ENCODE measurements at regions not wholly inside any gene's neighbourhood (a gene's known extent, or its start where the extent isn't known, plus 50 kb on each side); places are given as distances from the start of the nearest gene placed in this dataset.

DNA sequence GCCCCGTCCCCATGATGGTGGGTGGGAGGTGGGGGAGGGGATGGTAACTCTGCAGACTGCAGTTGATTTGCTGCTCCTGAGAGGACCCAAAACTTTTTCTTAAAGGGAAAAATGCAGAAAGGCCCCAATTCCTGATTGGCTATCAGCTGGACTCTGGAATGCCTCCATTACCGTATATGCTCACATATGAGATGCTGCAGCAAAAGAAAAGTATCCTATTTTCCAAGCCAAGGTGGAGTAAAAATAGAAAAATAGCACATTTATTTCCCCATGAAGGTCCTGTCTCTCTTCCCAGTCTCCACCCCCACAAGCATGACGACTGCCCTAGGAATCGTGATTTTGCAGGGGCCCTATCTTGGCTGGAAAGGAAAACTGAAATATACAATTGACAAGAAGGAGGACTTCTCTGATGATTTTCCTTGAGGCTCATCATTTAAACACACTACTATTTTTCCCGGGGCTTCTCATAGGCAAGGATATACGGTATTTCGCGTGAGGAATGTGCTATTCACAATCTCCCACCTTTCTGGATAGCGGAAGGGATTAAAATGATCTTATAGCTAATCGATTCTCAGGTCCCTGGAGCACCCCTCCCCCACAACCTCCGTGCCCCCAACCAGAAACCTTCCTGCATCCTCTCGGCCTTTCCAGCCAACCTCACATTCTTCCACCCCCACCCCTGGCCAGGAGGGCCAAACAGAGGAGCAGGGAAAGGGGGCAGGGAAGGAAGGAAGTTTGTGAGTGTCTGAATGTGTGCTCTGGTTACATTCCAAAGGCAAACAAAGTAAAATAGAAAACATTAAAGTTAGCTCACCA is 138.9 kb upstream of the CCND2 start:
- no peak for DNase-seq (ENCODE audit: low read depth)

DNA sequence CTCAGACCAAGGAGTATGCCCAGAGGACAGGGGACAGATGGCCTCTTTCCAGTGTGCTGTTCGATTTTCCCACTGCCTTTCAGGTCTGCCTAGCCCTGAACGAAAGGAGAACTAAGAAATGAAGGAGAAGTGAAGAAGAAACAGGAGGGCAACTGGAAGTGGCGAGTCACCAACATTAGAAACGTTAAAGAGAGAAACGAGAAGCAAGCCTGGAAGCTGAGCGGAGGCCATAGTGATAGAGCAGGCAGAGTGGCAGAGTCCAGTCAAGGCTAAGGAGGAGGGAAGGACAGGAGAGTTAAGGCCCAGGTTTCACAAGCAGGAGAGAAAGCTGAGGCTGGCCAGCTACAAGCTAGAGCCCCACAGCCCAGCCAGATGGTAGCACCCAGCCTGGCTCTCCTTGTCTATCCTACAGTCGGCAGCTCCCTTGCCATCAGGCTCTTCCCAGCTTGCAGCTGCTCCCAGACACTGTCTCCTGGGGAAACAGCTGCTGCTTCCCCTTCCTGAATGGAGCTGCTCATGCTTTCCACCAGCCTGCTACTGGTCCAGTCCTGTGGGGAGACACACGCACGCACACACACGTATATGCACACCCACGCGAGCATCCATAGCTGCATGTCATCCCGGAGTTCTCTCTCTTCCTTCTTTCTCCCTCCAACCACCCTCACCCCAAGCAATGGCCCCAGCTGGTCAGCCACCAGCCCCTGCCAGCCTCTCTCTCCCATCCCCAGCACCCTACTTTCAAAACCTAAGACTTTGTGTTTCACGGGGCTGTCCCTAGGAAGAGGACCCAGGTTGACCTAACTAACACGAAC is 139.7 kb upstream of the CCND2 start:
- DNase-seq (ENCODE audit: low read depth) = no peak

GRCh38 chr12:4133029-4133428 is 140.5 kb upstream of the CCND2 start:
- DNase-seq (ENCODE audit: low read depth) = no peak

- no peak for DNase-seq (ENCODE audit: low read depth)
Measured at GRCh38 chr12:4121506-4122020, 152.0 kb upstream of the CCND2 start.

GRCh38 chr12:4120316-4120917 is 153.1 kb upstream of the CCND2 start:
- DNase-seq (ENCODE audit: low read depth) = no peak

- DNase-seq (ENCODE audit: low read depth) = no peak
Measured at GRCh38 chr12:4119157-4119761, 154.3 kb upstream of the CCND2 start.

DNA sequence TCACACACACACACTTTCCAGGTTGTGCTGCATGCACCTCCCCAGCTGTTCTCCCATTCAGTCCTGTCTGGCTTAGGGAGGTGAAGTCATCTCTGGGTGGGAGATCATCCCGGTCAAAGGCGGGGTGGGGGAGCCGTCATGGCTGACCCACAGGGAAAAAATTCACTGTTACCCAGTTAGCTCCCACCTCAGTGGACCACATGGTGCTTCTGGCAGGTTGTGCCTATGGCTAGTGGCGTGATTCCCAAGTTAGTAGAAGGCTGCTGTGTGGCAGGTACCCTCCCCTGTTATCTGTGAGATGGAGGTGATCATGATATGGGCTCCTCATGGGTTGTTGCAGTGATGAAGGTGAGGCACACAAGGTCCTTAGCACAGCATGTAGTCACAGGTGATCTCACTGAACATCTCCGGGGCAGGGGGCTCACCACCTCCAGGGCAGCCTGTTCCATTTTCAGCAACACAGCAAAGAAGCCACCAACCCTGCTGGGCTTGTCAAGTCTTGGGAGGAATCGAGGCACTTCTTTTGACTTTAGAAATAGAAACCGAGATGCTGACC is 154.9 kb upstream of the CCND2 start:
- DNase-seq (ENCODE audit: low read depth) = no peak

DNA sequence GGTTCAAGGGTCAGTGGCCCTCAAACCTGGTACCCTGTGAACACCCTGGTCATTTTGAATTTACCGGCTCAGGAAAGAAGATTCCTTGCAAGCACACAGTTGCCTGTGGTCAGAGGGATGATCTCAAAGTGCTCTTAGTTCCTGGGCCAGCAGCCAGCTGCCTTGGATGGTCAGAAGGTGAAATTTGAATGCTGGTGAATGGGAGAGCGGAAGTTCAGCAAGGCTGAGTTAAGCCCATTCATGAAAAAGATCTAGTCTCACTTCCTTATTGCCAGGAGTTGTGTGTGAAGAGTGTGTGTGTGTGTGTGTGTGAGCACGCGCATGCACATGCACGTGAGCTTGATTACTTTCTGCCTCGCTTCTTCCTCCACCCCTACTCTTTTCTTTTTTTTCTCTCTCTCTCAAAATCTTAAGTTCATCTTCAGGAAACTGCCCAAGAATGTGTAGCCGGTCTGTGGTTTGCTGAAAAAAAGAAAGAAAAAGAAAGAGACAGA is 155.5 kb upstream of the CCND2 start:
- DNase-seq (ENCODE audit: low read depth) = no peak

DNA sequence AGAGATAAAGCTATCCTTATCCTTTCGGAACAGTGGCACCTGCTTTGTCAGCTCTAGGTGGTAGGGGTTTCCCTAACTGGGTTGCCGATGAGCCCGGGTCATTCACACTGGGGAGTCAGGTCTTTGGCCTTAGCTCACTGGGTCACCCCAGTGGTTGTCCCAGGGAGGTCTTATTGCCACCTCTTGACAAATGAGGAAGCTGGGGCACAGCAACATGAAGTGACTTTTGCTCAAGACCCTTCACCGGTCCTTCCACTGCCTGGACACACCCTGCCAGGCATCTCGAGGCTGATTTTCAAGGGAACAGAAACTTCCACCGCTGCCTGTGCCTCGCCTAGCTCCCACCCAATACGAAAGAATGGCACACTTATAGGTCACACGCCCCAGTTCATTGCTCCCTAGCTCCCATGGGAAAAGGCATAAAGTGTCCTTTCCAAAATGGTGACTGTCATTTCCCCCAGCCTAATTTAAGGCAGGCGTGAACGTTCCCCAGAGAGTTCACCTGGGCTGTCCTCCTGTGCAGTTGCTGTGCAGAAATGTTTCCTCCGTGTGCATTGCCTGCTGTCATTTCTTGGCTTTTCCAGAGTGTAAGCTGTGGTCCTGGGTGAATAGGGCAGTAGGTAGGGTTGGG is 156.1 kb upstream of the CCND2 start:
- DNase-seq (ENCODE audit: low read depth) = no peak

GRCh38 chr12:4116251-4117111 is 157.1 kb upstream of the CCND2 start:
- no peak for DNase-seq (ENCODE audit: low read depth)

- no peak for DNase-seq (ENCODE audit: low read depth)
Measured at GRCh38 chr12:4115570-4115969, 158.0 kb upstream of the CCND2 start.

DNA sequence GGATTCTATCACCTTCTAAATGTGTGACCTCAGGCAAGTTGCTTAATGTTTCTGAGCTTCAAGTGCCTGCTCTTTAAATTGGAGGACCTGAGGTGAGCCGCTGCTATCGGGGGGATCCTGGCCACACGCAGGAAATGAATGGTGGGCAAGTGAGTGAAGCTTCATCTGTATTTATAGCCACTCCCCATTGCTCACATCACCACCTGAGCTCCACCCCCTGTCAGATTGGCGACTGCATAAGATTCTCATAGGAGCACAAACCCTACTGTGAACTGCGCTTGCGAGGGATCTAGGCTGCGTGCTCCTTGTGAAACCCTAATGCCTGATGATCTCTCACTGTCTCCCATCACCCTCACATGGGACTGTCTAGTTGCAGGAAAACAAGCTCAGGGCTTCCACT is 158.6 kb upstream of the CCND2 start:
- no peak for DNase-seq (ENCODE audit: low read depth)

GRCh38 chr12:4112734-4113325 is 160.7 kb upstream of the CCND2 start:
- DNase-seq (ENCODE audit: low read depth) = no peak

DNA sequence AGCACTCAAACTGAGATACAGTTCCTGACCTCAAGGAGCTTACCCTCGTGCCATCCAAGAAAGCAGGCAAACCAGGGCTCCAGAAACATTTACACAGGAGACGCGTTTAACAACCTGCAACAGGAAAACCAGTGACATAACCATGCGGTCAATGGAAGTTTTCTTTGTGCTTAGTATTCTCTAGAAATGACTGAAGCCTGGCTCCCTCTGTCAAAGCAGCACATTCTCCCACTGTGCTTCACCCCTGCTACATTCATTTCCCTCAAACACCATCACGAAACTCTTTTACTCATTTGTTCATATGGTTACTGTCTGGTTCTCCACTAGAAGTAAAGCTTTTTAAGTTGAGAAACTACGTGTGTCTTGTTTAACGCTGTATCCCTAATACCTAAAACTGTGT is 161.3 kb upstream of the CCND2 start:
- DNase-seq (ENCODE audit: low read depth) = no peak

- no peak for DNase-seq (ENCODE audit: low read depth)
Measured at GRCh38 chr12:4111010-4111409, 162.6 kb upstream of the CCND2 start.

- no peak for DNase-seq (ENCODE audit: low read depth)
Measured at GRCh38 chr12:4109826-4110225, 163.7 kb upstream of the CCND2 start.

- DNase-seq (ENCODE audit: low read depth) = no peak
Measured at GRCh38 chr12:4108803-4109345, 164.7 kb upstream of the CCND2 start.

DNA sequence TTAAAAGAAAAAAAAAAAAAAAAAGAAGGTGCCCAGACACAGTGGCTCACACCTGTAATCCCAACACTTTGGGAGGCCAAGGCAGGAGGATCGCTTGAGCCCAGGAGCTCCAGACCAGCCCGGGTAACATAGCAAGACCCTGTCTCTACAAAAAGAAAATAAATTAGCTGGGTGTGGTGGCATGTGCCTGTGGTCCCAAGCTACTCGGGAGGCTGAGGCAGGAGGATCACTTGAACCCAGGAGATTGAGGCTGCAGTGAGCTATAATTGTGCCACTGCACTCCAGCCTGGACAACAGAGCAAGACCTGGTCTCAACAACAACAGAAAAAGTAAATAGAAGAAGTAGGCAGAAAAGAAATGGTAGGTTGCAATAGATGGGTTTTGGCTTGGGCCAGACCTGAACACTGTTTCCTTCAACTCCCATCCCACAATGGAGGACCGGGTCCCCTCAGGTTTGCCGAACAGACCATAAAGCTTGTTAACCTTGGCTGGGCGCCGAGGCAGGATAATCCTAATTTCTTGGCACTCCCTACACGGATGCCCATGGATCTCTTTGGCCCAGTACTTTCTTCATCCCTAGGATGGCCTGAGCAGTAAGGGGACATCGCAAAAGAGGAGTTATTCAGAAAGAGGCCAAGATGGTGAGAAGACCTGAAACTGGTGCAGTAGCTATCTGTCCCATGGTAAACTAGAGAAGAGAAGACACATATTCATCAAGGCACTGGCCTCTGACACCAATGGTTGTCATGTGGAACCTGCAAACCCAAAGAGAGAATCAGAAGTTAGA is 165.5 kb upstream of the CCND2 start:
- DNase-seq (ENCODE audit: low read depth) = no peak

DNA sequence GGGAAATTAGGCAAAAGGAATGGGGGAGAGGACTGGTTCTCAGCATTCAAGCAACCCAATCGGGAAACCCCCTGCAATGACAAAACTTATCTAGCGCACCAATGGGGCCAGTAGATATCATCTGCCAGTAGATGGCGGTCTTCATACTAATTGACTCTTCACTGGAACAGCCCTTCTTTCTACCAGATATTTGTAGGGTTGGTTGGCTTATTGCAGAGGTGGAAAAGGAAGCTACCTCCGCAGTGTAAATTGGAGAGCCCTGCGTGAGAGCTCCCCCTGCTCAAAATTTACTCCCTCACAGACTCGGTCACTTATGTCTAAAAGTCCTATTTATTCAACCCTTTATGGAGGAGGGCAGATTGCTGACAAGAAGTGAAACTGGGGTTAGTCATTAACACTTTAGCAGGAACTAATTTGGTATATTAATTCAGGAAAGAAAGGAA is 166.1 kb upstream of the CCND2 start:
- DNase-seq (ENCODE audit: low read depth) = peak; percentile 55
